ENCODE measurements at regions not wholly inside any gene's neighbourhood (a gene's known extent, or its start where the extent isn't known, plus 50 kb on each side); places are given as distances from the start of the nearest gene placed in this dataset.

DNA sequence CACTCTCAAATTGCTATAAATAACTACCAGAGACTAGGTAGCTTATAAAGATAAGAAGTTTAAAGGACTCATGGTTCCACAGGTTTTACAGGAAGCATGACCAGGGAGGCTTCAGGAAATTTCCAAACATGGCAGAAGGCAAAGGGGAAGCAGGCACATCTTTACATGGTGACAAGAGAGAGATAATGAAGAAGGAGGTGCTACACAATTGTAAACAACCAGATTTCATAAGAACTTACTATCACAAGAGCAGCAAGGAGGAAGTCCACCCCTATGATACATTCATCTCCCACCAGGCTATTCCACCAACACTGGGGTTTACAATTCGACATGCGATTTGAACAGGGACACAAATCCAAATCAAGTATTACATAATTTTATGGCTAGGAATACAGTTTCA lies 257.7 kb downstream of the BTG1 start:
- TF ChIP-seq POLR2AphosphoS5 (IDR thresholded peaks at IDR 0.05; ENCODE audit: low read depth, low read length) (no peak), POLR2A (IDR thresholded peaks at IDR 0.05; ENCODE audit: low read depth, low read length) (no peak), TAF1 (IDR thresholded peaks at IDR 0.05; ENCODE audit: low read depth, low read length) (no peak), POU2F2 (IDR thresholded peaks at IDR 0.05; ENCODE audit: low read depth, low read length) (no peak), SPI1 (IDR thresholded peaks at IDR 0.05; ENCODE audit: low read depth, low read length) (no peak), PAX5 (IDR thresholded peaks at IDR 0.05; ENCODE audit: insufficient read depth, low read length, severe bottlenecking) (no peak)

All from GM12891 (cell line).